Astrocyte of the spinal cord (primary cell): ENCODE measurements at regions not wholly inside any gene's neighbourhood (a gene's known extent, or its start where the extent isn't known, plus 50 kb on each side); places are given as distances from the start of the nearest gene placed in this dataset.

Experiments
- DNase-seq: peaks from one replicate; pipeline ENCODE4 v3.0.0; 2011; ENCODE audit warnings: low read depth, low spot score
- H3K4me3 ChIP-seq: 2 replicates; pipeline ENCODE4 v1.5.1; 2011; ENCODE audit warnings: low read depth, mild to moderate bottlenecking, low read length, moderate library complexity
- in situ Hi-C: cut with HindIII; loops from 2 replicates; pipeline ENCODE4 v1.10.0; 2017; ENCODE audit warnings: low sequenced_read_pairs
- TF ChIP-seq, protein P1 (sequence below): IDR thresholded peaks from 2 replicates; pipeline ENCODE4 v1.5.1; 2012; ENCODE audit warnings: low read depth, mild to moderate bottlenecking, low read length, inconsistent platforms

DNA sequence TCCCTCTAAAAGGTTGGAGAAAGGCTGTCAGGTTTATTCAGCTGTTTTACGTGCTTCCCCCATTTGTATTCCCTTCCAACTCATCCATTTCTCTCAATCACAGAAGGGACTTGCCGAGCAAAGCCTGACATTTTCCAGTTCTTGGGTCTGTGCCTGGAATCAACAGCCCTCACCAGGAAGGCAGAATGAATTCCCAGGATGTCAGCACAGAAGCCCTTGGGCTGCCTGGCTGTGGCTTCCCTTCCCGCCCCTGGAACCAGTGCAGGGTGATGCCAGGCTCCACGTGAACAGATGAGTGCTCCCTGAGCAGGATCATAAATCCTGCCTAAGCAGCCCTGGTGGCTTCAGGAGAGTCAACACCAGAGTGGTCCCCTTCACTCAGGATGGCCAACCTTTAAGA is 86.1 kb upstream of the CD83 start:
- in situ Hi-C loops, result loop anchor here (25.0 kb wide), 1 partner anchor 119 kb away; the partner anchor contains the start of gene RNF182
- no peak overlapping the region for H3K4me3 ChIP-seq
- DNase-seq, result no peak
- TF ChIP-seq, protein P1, sequence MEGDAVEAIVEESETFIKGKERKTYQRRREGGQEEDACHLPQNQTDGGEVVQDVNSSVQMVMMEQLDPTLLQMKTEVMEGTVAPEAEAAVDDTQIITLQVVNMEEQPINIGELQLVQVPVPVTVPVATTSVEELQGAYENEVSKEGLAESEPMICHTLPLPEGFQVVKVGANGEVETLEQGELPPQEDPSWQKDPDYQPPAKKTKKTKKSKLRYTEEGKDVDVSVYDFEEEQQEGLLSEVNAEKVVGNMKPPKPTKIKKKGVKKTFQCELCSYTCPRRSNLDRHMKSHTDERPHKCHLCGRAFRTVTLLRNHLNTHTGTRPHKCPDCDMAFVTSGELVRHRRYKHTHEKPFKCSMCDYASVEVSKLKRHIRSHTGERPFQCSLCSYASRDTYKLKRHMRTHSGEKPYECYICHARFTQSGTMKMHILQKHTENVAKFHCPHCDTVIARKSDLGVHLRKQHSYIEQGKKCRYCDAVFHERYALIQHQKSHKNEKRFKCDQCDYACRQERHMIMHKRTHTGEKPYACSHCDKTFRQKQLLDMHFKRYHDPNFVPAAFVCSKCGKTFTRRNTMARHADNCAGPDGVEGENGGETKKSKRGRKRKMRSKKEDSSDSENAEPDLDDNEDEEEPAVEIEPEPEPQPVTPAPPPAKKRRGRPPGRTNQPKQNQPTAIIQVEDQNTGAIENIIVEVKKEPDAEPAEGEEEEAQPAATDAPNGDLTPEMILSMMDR, result no peak

DNA sequence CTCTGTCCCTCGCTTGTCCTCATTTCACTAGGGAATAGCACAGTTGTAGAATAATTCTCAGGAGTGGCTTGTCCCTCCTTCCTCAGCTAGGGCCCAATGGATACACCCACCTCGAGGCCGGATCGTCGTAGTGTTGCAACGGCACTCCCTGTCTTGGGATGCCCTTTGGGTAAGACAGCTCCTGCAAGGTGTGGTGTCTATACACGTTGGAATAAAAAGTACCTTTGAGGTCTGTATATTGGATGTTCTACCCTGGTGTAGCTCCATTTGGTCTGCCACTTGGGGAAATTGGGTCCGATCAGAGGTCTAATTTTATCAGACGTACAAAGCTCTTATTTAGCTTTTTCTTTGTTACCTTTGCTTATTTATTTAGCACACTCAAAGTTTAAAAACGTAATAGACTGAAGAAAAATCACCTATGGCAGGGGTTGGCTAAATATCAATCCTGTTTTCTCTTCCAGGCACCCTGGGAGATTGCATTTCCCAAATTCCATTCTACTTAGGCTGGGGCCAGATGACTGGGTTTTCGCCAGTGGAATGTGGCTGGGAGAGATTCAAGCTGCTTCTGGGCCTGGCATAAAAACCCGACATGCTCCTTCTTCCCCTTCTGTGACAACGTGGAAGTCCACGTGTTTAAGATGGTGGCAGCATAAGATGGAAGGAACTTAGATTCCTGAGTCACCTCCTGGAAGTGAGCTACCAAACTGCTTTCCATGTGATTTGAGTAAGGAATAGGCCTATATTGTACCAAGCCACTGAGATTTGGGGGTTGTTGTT is 82.3 kb upstream of the CD83 start:
- H3K4me3 ChIP-seq, result no peak overlapping the region
- TF ChIP-seq, protein P1, result no peak
- peak; percentile 90 for DNase-seq
- in situ Hi-C loops, result loop anchor here (25.0 kb wide), 1 partner anchor 123 kb away; the partner anchor contains the start of gene RNF182

DNA sequence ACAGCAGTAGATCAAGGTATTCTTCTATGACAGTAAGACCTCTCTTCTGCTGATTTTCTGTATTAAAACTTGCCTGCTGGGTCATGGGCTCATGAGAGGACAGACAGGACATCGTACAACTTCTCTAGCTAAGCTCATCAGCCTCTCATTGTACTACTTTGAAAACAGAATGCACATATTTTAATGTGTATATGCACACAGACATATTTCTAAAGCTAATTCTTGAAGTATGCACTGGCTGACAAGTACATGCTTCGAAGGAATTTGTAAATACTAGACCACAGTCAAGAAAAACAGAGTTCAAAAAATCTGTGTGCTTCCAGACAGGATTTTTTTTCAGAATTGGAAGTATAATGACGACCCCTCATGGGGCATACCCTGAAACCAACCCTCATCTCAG is 81.7 kb upstream of the CD83 start:
- no peak overlapping the region for H3K4me3 ChIP-seq
- TF ChIP-seq, protein P1, result no peak
- DNase-seq, result no peak
- in situ Hi-C loops, result loop anchor here (25.0 kb wide), 1 partner anchor 124 kb away; the partner anchor contains the start of gene RNF182

DNA sequence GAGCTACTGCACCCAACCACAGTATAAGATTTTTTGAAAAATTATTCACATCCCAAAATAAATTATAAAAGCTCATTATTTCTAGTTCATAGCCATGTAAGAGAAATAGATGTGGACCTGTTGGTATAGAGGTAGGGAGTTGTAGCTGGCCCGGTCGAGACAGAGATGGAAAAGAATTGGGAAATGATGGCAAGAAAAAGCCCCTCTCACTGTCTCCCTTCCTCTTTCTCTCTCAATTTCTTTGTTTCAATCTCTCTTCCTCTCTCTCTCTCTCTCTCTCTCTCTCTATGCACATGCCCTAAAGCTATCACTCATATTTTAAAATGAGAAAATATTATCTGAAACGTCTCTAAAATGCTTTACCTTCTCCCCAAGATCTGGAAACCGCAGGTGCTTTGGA is 80.7 kb upstream of the CD83 start:
- H3K4me3 ChIP-seq, result no peak overlapping the region
- no peak for DNase-seq
- in situ Hi-C loops, result loop anchor here (25.0 kb wide), 1 partner anchor 125 kb away; the partner anchor contains the start of gene RNF182
- TF ChIP-seq, protein P1, result no peak

DNA sequence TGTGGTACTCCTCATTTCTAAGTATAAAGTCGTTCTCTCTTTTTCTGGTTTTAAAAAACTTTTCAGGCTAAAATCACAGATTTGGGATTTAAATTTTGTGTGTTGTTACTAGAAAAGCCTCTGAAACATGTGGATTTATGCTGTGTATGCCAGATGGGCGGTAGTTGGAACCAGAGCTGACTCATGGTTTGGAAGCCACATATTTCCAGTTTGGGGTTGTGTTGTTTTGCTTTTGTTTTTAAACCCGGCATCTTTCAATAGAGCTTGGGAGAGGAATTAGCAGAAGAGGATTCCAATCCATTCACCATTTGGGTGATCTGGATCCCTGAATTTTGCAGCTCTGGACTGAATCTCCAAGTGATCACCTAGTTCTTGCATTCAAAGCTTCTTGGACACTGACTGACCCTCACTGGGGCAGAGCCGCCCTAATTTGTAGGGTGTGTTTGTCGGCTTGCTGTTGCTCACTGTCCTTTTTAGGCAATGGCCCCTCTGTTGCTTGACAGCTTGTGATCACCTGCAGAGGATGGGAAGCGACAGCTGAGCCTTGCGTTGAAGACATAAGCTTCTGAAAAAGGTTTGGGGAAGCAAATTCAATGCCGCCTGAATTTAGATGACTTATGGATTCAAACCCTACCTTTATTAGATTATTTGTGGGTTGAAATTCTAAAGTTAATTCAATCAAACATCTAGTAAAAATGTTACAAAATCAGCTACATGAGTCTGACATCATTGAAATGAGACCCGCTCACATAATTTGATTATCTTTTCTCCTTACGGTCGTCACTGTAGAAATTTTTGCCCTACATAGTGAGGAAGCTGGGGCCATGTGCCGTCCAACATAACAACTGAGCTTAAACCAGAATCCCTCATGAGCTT is 79.9 kb upstream of the CD83 start:
- in situ Hi-C loops, result loop anchor here (25.0 kb wide), 1 partner anchor 125 kb away; the partner anchor contains the start of gene RNF182
- DNase-seq, result peak; percentile 76
- H3K4me3 ChIP-seq, result no peak overlapping the region
- TF ChIP-seq, protein P1, result no peak

DNA sequence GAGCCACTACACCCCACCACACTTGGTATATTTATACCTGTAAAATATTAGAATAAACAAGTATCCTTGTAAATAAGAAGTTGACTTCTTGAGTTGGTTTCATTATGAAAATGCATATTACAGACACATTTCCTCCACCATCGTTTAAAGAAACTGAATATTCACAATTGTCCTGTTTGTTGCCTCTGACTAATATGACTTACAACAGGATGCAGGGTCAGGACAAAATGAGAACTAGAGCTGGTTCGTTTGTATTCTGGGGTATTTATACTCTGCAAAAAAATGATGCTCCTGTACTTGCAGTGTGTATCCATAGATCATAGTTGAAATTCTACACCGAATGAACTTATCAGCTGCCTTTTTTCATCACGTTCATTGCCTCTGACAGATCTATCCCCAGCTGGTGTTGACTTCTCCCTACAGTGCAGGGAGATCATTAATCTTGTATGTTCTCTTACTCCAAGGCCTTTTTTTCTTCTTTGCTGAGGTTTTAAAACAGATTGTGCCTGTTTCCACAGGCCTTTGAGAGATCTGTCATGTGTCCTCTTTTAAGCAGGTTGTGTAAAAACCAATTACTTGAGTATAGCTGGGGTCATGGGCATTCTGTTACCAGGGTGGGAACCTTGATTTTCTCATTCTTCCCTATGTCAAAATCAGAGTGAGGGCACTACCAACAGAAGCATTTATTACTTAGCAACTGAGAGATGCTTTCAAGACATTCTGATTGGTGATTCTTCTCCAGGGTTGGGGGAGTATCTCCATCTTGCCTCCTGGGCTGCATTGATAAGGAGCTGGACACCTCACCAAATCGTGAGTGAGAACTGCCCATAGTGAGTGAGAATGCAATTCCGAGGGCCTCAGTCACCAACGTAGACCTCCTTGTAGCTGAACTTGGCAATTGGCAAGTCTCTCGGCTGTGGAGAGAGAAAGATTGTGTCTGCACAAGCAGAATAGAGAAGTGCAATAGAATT is 78.8 kb upstream of the CD83 start:
- in situ Hi-C loops, result loop anchor here (25.0 kb wide), 1 partner anchor 126 kb away; the partner anchor contains the start of gene RNF182
- no peak overlapping the region for H3K4me3 ChIP-seq
- TF ChIP-seq, protein P1, result no peak
- DNase-seq, result peak; percentile 47
